Ascending aorta (tissue), 2 donors: ENCODE measurements at regions not wholly inside any gene's neighbourhood (a gene's known extent, or its start where the extent isn't known, plus 50 kb on each side); places are given as distances from the start of the nearest gene placed in this dataset.

Source experiments
- DNase-seq, 2 donors: peaks; one replicate each; pipeline ENCODE4 v3.0.0-alpha.2; 2019; ENCODE audit warnings: low spot score in 2 of 2
- H3K27ac ChIP-seq, 2 donors: fragments of 200-600 bp; sonication (generic); one replicate each; pipeline ENCODE4 v1.5.1; 2016 to 2017; ENCODE audit warnings: mild to moderate bottlenecking in 1 of 2
- H3K27me3 ChIP-seq: fragments of 200-600 bp; sonication (generic); one replicate; pipeline ENCODE4 v1.5.1; 2017
- H3K36me3 ChIP-seq, 2 donors: fragments of 200-600 bp; sonication (generic); one replicate each; pipeline ENCODE4 v1.5.1; 2016
- H3K4me1 ChIP-seq, 2 donors: fragments of 200-600 bp; sonication (generic); one replicate each; pipeline ENCODE4 v1.5.1; 2016 to 2017; ENCODE audit warnings: mild to moderate bottlenecking in 1 of 2
- H3K4me3 ChIP-seq, 2 donors: fragments of 200-600 bp; sonication (generic); one replicate each; pipeline ENCODE4 v1.5.1; 2016 to 2017; ENCODE audit warnings: mild to moderate bottlenecking in 1 of 2
- H3K9me3 ChIP-seq, 2 donors: fragments of 200-600 bp; sonication (generic); one replicate each; pipeline ENCODE4 v1.5.1; 2016
- CTCF ChIP-seq, 3 experiments: fragments of 200-600 bp in 2 of 3; fragments of 450-650 bp in 1 of 3; sonication (generic) in 2 of 3; IDR thresholded peaks; one replicate each; pipeline ENCODE4 v1.5.1; 2016 to 2019; ENCODE audit warnings: antibody characterized with exemption in 3 of 3, mild to moderate bottlenecking in 1 of 3, moderate library complexity in 1 of 3
- intact Hi-C: fragments of 100-400 bp; cut with DNase I; formaldehyde crosslinking; loops from one replicate; pipeline ENCODE4 v1.15.1; 2023

GRCh38 chr10:64089648-64090047, 568.4 kb downstream of the REEP3 start:
- no peak for TF ChIP-seq CTCF (IDR thresholded peaks at IDR 0.05)
- Histone ChIP-seq H3K4me3 (no peak overlapping the region), H3K9me3 (no peaks in the 10 kb centered on the region), H3K27ac (no peak overlapping the region), H3K27me3 (no peaks in the 10 kb centered on the region), H3K36me3 (no peaks in the 10 kb centered on the region), H3K4me1 (no peaks in the 10 kb centered on the region)
- DNase-seq: no peak
- intact Hi-C loops: no loop called here

GRCh38 chr10:64090865-64091264, 569.7 kb downstream of the REEP3 start:
- intact Hi-C loops: no loop called here
- no peak overlapping the region for H3K27ac ChIP-seq
- no peaks in the 10 kb centered on the region for H3K36me3 ChIP-seq
- no peaks in the 10 kb centered on the region for H3K4me1 ChIP-seq
- no peak for TF ChIP-seq CTCF (IDR thresholded peaks at IDR 0.05)
- H3K27me3 ChIP-seq: no peaks in the 10 kb centered on the region
- H3K9me3 ChIP-seq: no peaks in the 10 kb centered on the region
- H3K4me3 ChIP-seq: no peak overlapping the region
- DNase-seq: no peak

GRCh38 chr10:64091897-64092296, 570.7 kb downstream of the REEP3 start:
- no peaks in the 10 kb centered on the region for H3K27me3 ChIP-seq
- no peak for DNase-seq
- intact Hi-C loops: no loop called here
- H3K27ac ChIP-seq: no peak overlapping the region
- H3K36me3 ChIP-seq: no peaks in the 10 kb centered on the region
- H3K4me3 ChIP-seq: no peak overlapping the region
- TF ChIP-seq CTCF (IDR thresholded peaks at IDR 0.05): peak in 1 of 3 experiments; percentile 42
- no peaks in the 10 kb centered on the region for H3K9me3 ChIP-seq
- H3K4me1 ChIP-seq: no peaks in the 10 kb centered on the region

- no peaks in the 10 kb centered on the region for H3K27me3 ChIP-seq
- no peaks in the 10 kb centered on the region for H3K4me1 ChIP-seq
- intact Hi-C loops: no loop called here
- H3K9me3 ChIP-seq: no peaks in the 10 kb centered on the region
- no peak for TF ChIP-seq CTCF (IDR thresholded peaks at IDR 0.05)
- H3K36me3 ChIP-seq: no peaks in the 10 kb centered on the region
- H3K27ac ChIP-seq: no peak overlapping the region
- no peak for DNase-seq
- no peak overlapping the region for H3K4me3 ChIP-seq
Observed at GRCh38 chr10:64093304-64093703, 572.1 kb downstream of the REEP3 start.

GRCh38 chr10:64093946-64094535, 572.8 kb downstream of the REEP3 start:
- Histone ChIP-seq H3K27ac (no peak overlapping the region), H3K9me3 (no peaks in the 10 kb centered on the region), H3K4me1 (no peaks in the 10 kb centered on the region), H3K27me3 (no peaks in the 10 kb centered on the region), H3K4me3 (no peak overlapping the region), H3K36me3 (no peaks in the 10 kb centered on the region)
- TF ChIP-seq CTCF (IDR thresholded peaks at IDR 0.05): no peak
- intact Hi-C loops: no loop called here
- DNase-seq: no peak

GRCh38 chr10:64096941-64097340, 575.7 kb downstream of the REEP3 start:
- Histone ChIP-seq H3K4me1 (no peaks in the 10 kb centered on the region), H3K9me3 (no peaks in the 10 kb centered on the region), H3K36me3 (no peaks in the 10 kb centered on the region), H3K27me3 (no peaks in the 10 kb centered on the region), H3K27ac (no peak overlapping the region), H3K4me3 (no peak overlapping the region)
- DNase-seq: no peak
- intact Hi-C loops: no loop called here
- TF ChIP-seq CTCF (IDR thresholded peaks at IDR 0.05): no peak
